K562 (cell line): ENCODE measurements at regions not wholly inside any gene's neighbourhood (a gene's known extent, or its start where the extent isn't known, plus 50 kb on each side); places are given as distances from the start of the nearest gene placed in this dataset.

Experiments used
- ATAC-seq: fragments of 200-7000 bp; cut with Tn5 transposase; 3 replicates; pipeline ENCODE4 v1.9.1; 2020; ENCODE audit warnings: moderate library complexity
- BruUV-seq: library from RNA; stranded (reverse); fragments of 400-500 nt; replicated peaks from 2 replicates; lab custom pipeline; 2021; lab: Mats Ljungman, UMichigan
- CTCF ChIA-PET: fragments of 300-600 bp; formaldehyde crosslinking; extraction: SDS; loops from one replicate; lab custom pipeline; 2021; ENCODE audit warnings: low intra/inter-chr PET ratio; lab: Yijun Ruan, JAX
- POLR2A ChIA-PET: fragments of 300-600, 350-650 bp; sonication (Branson Sonifier 250); formaldehyde crosslinking; extraction: SDS; loops from one replicate; lab custom pipeline; 2021; ENCODE audit warnings: antibody characterized with exemption, inconsistent platforms; lab: Yijun Ruan, JAX
- DNase-seq, 4 experiments: peaks; one replicate each; pipeline versions ENCODE4 v3.0.0 to v3.0.0-alpha.2; 2011 to 2018; ENCODE audit warnings: low spot score in 3 of 4, mixed read lengths in 3 of 4; ENCODE audit errors: extremely low read depth in 1 of 4
- FAIRE-seq: peaks from 2 replicates; lab custom pipeline; 2011; peaks lifted over from hg19 to GRCh38; lab: Jason Lieb, UNC
- H2AFZ ChIP-seq: 2 replicates; pipeline ENCODE4 v1.6.0; 2011; ENCODE audit warnings: low read depth, low read length, control low read depth, inconsistent platforms
- H3K27ac ChIP-seq: fragments of 200-600 bp; 3 replicates; pipeline ENCODE4 v1.8.0; 2011; ENCODE audit warnings: low read depth, mild to moderate bottlenecking, control low read depth, inconsistent platforms, low read length, moderate library complexity, mixed read lengths; ENCODE audit errors: extremely low read depth
- H3K27me3 ChIP-seq, 2 experiments: fragments of 300-600 bp in 1 of 2; 2 replicates in 1 of 2; 3 replicates in 1 of 2; pipeline versions ENCODE4 v1.6.0 to v1.8.0; 2011; ENCODE audit warnings: inconsistent platforms in 2 of 2, low read length in 2 of 2, mild to moderate bottlenecking in 1 of 2, mixed read lengths in 1 of 2, moderate library complexity in 1 of 2; ENCODE audit not compliant: control insufficient read depth in 2 of 2, insufficient read depth in 2 of 2
- H3K36me3 ChIP-seq: fragments of 300-600 bp; 3 replicates; pipeline ENCODE4 v1.8.0; 2011; ENCODE audit warnings: mild to moderate bottlenecking, low read length, inconsistent platforms; ENCODE audit not compliant: control insufficient read depth, insufficient read depth
- H3K4me1 ChIP-seq, 2 experiments: fragments of 200-600 bp in 1 of 2; replicated peaks in 1 of 2; 2 replicates in 1 of 2; 3 replicates in 1 of 2; pipeline versions ENCODE4 v1.5.1 to v1.8.0; 2011; ENCODE audit warnings: inconsistent platforms in 2 of 2, low read length in 2 of 2, mild to moderate bottlenecking in 1 of 2, mixed read lengths in 1 of 2, moderate library complexity in 1 of 2; ENCODE audit not compliant: control insufficient read depth in 2 of 2, insufficient read depth in 2 of 2
- H3K4me2 ChIP-seq: 2 replicates; pipeline ENCODE4 v1.6.1; 2011; ENCODE audit warnings: low read length, control low read depth, inconsistent platforms, mixed read lengths; ENCODE audit not compliant: insufficient read depth
- H3K4me3 ChIP-seq: fragments of 200-600 bp; sonication (generic), shearing (Covaris generic); 2 replicates; pipeline ENCODE4 v1.5.1; 2016; ENCODE audit warnings: control low read depth, inconsistent platforms
- H3K79me2 ChIP-seq: fragments of 200-600 bp; 3 replicates; pipeline ENCODE4 v1.8.0; 2011; ENCODE audit warnings: low read length, inconsistent platforms; ENCODE audit not compliant: control insufficient read depth, insufficient read depth
- H3K9ac ChIP-seq, 2 experiments: 2 replicates each; pipeline versions ENCODE4 v1.6.0 to v1.6.1; 2011; ENCODE audit warnings: low read depth in 2 of 2, low read length in 2 of 2, control low read depth in 1 of 2, inconsistent platforms in 1 of 2, mild to moderate bottlenecking in 1 of 2, mixed read lengths in 1 of 2; ENCODE audit not compliant: insufficient read depth in 1 of 2
- H3K9me1 ChIP-seq: one replicate; pipeline ENCODE4 v1.6.0; 2011; ENCODE audit warnings: inconsistent platforms, mild to moderate bottlenecking, low read length, moderate library complexity; ENCODE audit not compliant: control insufficient read depth, insufficient read depth
- H3K9me3 ChIP-seq: replicated peaks from 2 replicates; pipeline ENCODE4 v1.5.1; 2011; ENCODE audit warnings: low read depth, low read length, inconsistent platforms; ENCODE audit not compliant: control insufficient read depth, insufficient read depth
- H4K20me1 ChIP-seq: replicated peaks from 2 replicates; pipeline ENCODE4 v1.6.1; 2011; ENCODE audit warnings: low read length, inconsistent platforms, mixed read lengths; ENCODE audit not compliant: control insufficient read depth, insufficient read depth
- PURB ChIP-seq: sonication (generic); formaldehyde crosslinking; IDR thresholded peaks from 2 replicates; pipeline ENCODE4 v1.9.0; 2021; ENCODE audit warnings: low read depth, mild to moderate bottlenecking, missing genetic modification reagents
- ZNF23 ChIP-seq: fragments of 250-450 bp; sonication (Bioruptor Pico); IDR thresholded peaks from 2 replicates; pipeline ENCODE4 v1.4.0; 2020; ENCODE audit warnings: mild to moderate bottlenecking
- ZNF398 ChIP-seq: fragments of 250-450 bp; sonication (Bioruptor Pico); IDR thresholded peaks from 2 replicates; pipeline ENCODE4 v1.8.0; 2021; ENCODE audit warnings: moderate library complexity, mild to moderate bottlenecking, inconsistent platforms
- ZNF551 ChIP-seq: fragments of 250-450 bp; sonication (Bioruptor Pico); IDR thresholded peaks from 2 replicates; pipeline ENCODE4 v1.5.0; 2021; ENCODE audit warnings: mild to moderate bottlenecking, moderate library complexity
- WGBS: fragments of 100-300 bp; shearing (Covaris generic); methylation state at CpG from one replicate; pipeline ENCODE4 v1.1.6; 2016; ENCODE audit warnings: low coverage, mixed read lengths; ENCODE audit not compliant: insufficient coverage; ENCODE audit errors: missing lambda C conversion rate; 5-methylcytosine and 5-hydroxymethylcytosine counted together
- in situ Hi-C: fragments of 300-500 bp; cut with MboI; formaldehyde crosslinking; loops from 4 replicates; pipeline ENCODE4 v1.15.0; 2018; ENCODE audit warnings: inconsistent platforms, mixed read lengths
- intact Hi-C: fragments of 100-400 bp; cut with micrococcal nuclease; formaldehyde crosslinking; loops from 2 replicates; pipeline ENCODE4 v1.14.2; 2022

- ChIA-PET POLR2A (no interaction called here), CTCF (no interaction called here)
- Histone ChIP-seq H3K9me1 (no peaks in the 10 kb centered on the region), H3K27me3 (no peaks in the 10 kb centered on the region; a peak in 1 of 5 replicates), H3K4me3 (no peak overlapping the region), H3K27ac (no peak overlapping the region), H3K9me3 (no peaks in the 10 kb centered on the region), H3K36me3 (no peaks in the 10 kb centered on the region), H4K20me1 (no peaks in the 10 kb centered on the region), H3K4me2 (no peak overlapping the region), H2AFZ (no peak overlapping the region), H3K79me2 (no peaks in the 10 kb centered on the region), H3K9ac (no peak overlapping the region), H3K4me1 (peaks cover 0 to 6% of the 10 kb centered on the region in 2 experiments; a peak in 4 of 5 replicates)
- no peak for FAIRE-seq
- no TSS peak for BruUV-seq
- intact Hi-C loops (loop anchor here (5.0 kb wide), 1 partner anchor 39 kb away; no protein-coding TSS in a partner anchor), in situ Hi-C loops (no loop called here)
- no peak for ATAC-seq
- WGBS: 31% methylated on average over 4 of the region's 4 CpGs
- no peak for DNase-seq
- TF ChIP-seq ZNF23 (CRISPR knock-in tag) (no peak), ZNF398 (CRISPR knock-in tag) (no peak), ZNF551 (CRISPR knock-in tag) (no peak), PURB (CRISPR knock-in tag) (no peak)
Observed at GRCh38 chr14:22433069-22433468, 156.0 kb downstream of the DAD1 start.
